Amniotic epithelial cell (primary cell): ENCODE measurements at regions not wholly inside any gene's neighbourhood (a gene's known extent, or its start where the extent isn't known, plus 50 kb on each side); places are given as distances from the start of the nearest gene placed in this dataset.
"Not testable (repeated sequence)": the region's sequence is repeated elsewhere in the genome, so short reads cannot be mapped to it uniquely, and the experiment has no call there.

Experiments used
- DNase-seq: peaks from one replicate; pipeline ENCODE4 v3.0.0-alpha.2; 2010; ENCODE audit warnings: low read depth

DNA sequence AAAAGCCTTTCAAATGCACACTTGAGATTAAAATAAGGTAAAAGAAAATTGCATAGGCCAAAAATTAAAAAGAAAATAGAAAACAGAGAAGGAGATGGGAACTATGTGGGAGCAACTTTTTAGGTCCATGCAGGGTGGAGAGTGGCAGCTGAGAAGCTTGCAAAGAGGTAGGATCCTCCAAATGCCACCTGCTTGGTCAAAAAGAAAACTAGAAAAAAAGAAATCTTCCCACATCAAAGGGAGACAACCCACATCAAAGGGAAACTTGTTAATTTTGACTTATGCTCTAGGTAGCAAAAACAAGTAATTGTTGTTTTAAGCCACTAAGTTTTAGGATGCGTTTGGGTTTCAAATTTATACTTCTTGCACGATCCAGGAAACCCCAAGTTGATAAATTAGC is 342.9 kb downstream of the IL20RB start:
- no peak for DNase-seq

DNA sequence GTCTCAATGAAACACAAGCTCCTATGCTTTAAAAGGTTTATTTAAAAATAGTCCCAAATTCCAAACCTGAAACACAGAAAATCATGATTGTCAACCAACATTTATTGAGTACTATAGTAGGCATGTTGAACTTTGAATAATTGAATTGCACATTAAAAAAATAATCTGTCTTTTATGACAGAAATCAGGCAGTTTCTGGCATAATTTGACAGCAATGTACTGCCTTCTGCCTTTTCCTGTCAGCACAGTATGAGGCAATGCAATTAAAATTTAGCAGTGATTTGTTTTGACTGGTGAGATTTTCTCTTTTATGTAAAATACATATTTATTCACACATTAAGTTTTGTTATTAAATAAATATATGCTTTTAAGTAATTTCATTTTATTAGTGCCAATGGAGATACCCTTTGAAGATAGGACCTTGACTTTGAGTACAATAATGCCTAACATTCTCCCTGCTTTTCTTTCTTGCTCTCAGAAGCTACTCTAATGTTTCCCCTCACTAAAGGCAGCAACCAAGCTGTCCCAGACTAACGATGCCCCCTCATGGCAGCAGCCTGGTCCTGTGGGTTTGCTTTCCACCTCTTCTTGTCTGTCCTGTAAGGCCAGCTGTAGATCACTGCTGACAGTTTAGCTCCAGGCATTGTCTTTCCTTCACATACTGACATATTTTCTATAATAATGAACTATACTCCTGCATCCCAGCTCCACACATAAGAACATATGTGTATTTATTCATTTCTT is 346.7 kb downstream of the IL20RB start:
- no peak for DNase-seq

DNA sequence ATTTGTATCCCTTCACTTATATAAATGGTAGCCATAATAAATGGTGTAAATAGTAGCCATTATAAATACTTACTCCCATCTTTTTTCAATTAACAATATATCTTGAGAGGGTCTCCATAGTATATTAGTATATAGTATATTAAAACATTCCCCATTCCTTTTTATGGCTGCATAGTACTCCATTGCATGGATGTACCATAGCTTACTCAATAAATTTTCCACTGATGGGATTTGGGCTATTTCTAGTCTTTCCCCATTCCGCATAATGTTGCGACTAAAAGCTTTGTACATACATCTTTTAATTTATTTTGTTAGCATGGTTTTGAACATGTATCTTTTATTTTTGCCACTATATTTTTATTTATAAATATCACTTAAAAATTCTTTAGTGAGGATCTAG is 366.3 kb downstream of the IL20RB start:
- no peak for DNase-seq

DNA sequence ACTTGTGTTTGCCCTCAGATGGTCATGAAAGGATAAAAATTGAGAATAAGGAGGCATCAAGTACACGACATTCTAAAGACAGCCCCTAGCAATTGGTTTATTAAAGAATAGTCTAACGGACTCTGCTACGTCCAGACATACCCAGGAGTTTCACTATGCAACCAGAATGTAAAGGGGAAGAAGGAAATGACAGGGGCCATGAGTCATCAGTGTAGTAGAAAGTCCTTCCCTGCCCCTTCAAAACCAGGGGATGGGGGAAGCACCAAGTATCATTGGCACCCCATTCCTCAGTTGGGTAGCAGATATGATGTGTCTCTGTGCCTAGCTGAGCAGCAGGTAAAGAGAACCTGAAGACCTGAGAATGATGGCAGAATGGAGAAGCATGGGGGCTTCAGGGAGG is 367.4 kb downstream of the IL20RB start:
- DNase-seq, result no peak

DNA sequence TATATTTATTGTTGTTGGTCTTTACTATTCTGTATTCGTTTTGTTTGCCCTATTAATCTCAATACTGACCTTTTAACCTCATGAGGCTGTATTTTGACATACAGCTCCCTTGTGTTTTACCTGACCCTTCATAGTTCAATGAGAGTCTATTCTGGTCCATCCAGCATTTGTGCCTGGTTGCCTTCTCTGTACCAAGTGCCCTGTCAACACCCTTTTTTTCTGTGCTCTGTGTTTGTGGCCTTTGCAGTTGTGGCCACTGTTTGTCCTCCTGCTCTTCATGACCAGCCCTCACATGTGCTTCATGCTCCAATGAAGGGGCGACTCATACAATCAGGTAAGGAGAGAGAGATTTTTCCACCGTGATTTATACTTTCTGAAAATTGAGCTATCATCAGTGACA is 368.2 kb downstream of the IL20RB start:
- no peak for DNase-seq

DNA sequence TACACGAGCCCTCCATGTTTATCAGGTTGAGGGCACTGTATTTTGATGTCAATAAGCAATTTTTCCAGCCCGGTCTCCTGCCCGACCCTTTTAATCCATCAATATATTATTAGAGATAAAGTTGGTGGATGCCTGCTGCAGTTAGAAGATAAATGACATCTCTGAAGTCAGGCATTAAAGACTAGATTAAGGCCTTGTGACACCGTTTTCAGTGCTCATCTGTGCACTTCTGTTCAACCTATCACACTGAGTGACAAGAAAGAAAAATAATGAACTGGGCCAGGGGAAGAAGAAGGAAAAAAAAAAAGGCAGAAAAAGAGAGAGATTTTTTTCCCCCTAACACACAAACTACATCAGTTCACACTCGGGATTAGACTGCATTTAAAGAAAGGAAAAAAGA is 371.8 kb downstream of the IL20RB start:
- DNase-seq, result no peak

DNA sequence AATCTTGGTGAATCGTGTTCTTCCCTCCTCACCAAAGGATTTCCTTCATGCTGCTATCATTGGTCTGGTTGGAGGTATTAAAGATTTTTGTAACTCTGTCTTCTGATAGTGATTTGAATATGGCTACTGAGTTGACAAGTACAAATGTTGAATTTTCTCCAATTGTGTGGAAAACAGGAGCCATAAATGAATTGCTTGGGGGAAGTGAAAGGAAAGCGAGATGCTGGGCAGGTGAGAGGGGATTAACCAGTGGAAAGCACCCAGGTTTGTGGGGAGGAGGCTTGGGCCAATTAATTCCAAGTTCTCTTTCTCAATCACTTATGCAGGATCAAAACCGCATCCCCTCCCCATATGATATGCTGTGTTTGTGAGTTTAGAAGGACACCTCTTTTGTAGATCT is 372.5 kb downstream of the IL20RB start:
- no peak for DNase-seq

DNA sequence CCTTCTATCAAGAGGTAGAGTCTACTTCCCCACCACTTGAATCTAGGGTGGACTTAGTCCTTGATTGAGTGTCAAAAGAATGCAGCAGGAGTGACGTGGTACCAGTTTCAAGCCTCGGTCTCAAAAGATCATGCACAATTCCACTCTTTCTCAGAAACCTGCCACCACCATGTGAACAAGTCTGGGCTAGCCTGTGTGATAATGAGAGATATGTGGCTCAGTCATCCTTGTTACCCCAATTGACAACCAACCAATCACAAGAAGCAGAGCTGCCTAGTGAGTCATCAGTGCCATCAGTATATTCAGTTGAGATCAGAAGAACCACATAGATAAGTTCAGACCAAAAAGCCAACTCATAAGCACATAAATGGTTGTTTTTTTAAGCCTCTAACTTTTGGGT is 374.5 kb downstream of the IL20RB start:
- DNase-seq, result no peak

DNA sequence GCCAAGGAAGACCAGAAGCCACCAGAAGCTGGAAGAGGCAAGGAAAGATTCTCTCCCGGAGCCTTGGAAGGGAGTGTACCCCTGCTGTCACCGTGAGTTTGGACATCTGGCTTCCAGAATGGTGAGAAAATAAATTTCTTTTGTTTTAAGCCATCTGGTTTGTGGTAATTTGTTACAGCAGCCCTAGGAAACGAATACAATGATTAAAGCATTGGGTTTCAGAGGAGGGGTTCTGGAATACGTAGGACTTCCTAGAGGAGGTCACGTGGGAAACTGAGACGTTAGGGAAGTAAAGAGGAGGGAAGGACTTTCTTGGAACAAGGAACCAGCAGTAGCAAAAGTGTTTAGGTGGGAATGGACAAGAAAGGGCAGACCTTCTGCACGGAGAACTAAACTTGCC is 377.7 kb downstream of the IL20RB start:
- DNase-seq, result no peak

DNA sequence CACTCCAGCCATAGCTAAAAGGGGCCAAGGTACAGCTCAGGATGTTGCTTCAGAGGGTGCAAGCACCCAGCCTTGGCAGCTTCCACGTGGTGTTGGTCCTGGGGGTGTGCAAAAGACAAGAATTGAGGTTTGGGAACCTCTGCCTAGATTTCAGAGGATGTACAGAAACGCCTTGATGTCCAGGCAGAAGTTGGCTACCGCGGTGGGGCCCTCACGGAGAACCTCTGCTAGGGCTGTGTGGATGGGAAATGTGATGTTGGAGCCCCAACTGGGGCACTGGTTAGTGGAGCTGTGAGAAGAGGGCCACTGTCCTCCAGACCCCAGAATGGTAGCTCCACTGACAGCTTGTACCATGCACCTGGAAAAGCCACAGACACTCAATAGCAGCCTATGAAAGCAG is 380.6 kb downstream of the IL20RB start:
- not testable (repeated sequence) for DNase-seq

DNA sequence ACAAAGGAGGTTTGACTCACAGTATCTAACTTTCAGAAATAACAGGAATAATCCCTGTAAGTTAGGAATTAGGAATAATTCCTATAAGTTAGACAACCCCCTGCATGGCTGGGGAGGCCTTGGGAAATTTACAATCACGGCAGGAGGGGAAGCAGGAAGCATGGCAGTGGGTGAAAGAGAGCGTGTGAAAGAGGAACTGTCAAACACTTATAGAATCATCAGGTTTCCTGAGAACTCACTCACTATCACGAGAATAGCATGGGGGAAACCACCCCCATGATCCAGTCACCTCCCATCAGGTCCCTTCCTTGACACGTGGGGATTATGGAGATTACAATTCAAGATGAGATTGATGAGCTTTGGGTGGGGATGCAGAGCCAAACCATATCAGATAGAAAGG is 385.5 kb downstream of the IL20RB start:
- DNase-seq, result no peak

DNA sequence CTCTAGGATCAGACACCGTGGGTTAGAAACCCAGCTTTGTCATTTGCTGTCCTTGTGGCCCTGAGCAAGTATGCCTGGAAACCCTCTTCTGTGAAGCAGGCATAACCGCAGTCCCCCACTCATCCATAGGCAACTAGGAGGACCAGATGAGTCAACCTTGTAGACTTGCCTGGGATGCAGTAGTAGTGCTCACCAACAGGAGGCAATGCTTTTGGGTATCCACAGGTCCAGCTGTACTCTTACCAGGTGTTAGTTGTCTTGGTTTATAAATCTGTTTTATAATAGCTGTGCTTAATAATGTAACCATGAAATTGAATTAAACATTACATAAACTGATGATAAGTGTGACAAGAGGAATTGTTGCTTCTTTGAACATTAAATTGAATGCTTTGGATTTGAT is 389.3 kb downstream of the IL20RB start:
- DNase-seq, result no peak

DNA sequence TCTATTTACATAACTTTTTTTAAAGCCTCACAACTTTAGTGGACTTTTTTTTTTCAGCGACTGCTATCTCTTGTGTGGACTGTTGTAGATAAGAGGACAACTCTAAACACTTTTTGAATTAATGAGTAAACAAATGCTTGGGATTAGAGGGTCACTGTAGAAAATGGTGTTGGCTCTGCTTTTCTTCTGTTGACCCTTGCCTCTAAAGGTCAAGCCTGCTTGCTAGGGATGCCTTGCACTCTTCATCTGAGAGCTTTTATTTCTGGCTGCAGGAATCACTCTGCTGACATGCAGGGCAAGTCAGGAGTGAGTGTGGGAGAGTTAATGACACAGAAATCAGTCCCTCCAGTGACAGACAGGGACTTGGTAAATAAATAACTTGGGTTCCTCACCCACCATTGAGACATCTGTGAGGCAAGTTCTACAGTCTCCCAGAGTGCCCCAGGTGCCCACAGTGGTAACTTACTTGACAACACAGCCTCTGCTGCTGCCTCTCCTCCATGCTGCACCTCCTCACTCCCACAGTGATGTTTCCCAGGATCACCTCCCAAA is 390.1 kb downstream of the IL20RB start:
- DNase-seq, result no peak

DNA sequence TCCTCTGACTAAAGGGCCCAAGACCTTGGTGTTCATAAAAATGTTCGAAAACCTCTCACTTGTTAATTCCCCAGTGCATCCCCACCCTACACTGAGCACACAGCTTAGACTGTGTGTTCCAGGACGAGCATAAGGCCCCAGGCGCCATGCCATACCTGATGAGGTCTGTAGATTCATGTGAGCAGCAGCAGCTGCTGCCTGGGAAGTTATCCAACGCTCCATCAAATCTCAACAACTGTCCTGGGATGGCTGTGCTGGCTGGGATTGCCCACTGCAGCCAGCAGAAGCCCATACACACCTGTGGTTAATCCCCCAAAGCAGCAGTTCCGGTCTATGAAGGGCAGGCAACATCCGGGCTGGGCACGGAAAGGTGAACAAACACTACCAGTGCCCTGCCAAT is 391.2 kb downstream of the IL20RB start:
- DNase-seq, result no peak

DNA sequence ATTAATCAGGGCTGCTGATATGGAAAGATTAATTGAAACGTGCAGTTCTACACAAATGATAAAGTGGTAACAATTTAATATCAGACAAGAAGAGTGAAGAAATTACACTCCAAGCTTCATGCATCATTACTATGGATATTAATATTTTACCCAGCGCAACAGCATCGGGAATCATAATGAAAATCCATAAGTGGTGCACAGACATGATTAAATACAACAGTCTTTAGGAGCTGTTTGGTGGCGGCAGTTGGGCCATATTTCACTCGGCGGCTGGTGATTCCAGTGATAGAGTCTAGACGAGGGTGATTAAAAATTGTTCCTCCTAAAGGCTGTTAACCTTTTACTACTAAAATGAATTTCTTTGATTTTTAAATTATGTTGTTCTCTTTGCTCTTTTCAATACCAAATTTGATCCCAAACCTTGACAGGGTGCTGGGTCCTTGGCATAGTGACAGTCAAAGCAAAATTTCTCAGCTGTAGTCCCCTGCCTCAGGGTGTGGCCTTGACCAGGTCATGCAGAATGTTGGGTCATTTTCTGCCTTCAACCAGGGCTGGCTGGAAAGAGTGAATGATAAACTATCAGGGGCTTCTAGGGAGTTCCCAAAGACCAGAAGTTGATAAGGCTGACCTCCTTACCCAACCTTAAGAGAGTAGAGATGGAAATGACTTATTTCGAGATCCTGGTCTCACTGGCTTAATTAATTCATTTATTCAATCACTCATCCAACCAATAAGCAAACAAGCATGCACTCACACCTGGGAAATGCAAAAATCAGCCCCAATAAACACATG is 392.0 kb downstream of the IL20RB start:
- DNase-seq, result no peak

DNA sequence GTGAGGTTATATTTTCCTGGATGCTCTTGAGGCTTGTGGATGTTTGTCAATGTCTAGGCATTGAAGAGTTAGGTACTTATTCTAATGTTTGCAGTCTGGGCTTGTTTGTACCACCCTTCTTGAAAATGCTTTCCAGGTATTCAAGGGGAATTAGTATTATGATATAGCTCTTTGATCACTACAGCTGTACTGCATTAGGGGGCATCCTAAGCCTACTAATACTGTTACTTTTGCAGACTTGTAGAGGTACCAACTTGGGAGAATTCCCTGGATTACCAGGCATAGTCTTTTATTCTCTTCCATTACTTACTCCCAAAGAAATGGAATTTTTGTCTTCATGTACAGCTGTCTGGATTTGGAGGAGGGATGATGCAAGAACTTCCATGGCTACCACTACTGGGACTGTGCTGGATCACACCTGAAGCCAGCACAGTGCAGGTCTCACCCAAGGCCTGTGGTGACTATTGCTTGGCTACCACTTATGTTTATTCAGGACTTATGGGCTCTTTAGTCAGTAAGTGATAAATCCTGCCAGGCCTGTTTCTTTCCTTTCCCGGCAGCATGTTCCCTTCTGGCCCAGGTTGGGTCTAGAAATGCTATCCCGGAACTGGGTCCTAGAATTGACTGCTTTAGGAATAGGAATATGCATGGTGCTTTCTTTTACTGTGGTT is 402.9 kb downstream of the IL20RB start:
- DNase-seq, result no peak

DNA sequence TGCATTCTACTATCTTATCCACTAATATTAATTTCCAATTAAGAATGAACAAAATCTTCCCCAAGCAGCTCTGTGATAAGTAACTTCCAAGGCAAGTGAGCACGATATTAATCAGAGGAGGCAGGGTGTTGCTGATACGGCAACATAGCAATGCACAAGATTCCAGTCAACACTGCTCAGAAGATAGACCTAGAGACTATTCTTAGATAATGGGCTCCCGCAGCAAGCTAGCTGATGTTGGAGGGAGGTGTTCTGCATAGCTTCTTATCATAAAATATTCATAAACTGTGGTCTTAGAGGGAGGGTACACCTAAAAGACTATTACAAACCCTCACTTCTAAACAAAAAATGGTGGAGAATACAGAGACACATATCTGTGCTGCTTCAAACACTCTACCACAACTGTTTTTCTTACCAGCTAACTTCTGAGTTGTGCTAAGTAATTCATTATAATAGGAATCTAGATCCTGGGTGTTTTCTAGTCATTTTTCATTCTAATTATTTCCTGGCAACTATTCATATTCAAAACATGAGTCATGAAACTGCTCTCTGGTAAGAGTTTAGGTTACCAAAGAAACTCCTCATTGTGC is 382.0 kb upstream of the SOX14 start:
- no peak for DNase-seq

DNA sequence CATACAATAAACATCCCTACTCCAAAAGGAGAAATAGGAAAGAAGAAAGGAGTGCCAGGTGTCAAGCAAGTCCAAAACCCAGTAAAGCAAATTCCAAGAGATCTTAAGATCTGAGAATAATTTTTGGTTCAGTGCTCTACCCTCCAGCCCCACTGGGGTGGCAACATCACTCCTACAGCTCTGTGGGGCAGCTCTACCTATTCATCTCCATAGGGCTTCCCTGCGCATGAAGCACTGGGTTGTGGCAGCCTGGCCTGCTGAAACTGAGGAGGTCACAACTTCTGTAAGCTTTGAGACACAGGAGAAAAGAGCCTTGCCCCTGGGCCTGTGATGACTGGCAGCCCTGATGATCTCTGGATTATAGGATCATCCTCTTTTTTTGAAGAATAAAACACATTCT is 378.2 kb upstream of the SOX14 start:
- DNase-seq, result no peak

DNA sequence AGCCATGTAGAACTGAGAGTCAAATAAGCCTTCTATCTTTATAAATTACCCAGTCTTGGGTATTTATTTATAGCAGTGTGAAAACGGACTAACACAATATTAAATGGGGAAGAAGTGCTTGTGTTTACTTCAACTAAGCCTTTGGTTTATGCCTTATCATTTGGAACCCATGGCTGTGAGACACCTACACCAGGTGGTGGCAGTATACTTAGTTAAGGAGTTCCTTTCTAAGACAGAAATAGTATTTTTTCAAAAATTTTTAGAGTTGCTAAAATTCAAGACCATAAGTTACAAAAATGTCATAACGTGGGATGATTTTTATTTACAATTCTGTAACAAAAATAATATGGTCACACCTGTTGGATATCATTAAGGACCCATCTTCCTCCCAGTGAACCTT is 354.5 kb upstream of the SOX14 start:
- no peak for DNase-seq

DNA sequence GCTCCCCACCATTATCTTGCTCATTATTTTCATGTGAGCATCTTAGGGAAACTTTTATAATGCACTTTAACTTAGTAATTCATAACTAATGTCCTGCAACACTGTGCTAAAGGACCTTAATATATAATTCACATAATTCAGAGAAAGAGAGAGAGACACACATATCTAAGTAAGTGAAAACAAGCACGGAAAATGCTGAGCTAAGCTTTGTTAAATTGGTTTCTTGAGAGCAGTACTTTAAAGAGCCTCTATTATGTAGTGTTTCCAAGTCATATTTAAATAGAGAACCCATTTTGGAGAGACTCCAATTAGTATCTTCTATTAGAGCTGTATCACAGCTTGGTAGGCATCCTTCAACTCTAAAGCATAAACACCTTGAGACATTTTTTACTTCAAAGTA is 354.1 kb upstream of the SOX14 start:
- DNase-seq, result no peak

DNA sequence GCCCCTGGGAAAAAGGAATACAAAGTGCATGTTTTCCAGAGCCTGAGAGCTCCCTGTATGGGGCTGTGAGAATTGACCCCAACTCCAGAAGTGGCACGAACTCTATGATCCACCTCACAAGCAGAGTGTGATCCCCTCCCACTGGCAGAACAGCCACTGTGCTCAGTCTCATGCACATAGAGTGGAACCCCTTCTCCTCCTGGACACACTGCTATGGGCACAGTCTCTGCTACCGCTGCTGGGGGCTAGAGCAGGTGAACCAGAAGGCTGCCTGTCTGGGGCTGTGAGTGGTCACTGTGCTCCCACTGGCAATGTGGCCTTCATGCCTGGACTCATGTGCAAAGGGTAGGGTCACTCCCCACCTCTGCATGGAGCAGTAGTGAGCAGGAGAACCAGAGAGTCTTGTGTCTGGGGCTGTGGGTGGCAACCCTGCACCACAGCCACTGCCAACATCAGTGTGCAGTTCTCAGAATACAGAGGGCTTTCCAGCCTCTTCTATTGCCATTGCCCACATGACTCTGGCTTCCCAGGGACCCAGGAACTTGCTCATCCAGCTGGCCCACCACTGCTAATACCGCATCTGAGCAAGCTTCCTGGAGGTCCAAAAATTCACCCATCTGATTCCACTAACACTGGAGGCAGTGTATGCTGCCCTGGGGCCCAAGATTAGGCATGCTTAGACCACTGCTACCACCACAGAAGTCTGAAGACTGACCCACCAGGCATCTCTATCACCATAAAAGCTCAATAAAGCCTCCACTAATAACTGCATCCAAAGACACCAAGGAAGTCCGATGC is 343.7 kb upstream of the SOX14 start:
- DNase-seq, result no peak

DNA sequence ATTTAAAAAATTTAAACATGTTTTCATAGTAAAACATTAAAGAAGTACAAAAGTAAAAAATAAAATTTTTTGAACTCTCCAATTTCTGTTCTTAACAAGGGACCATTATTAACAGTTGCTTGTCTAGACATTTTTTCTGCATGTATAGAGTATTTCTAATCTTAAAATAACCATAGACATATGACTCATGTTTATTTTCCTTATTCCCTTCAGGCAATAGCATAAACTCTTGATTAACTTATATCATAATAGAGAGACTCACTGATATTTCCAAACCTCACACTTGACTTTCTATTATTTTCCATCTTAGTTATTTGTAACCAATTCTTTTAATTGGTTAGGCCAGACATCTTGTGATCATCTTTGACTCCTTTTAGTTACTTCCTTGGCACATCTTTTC is 325.6 kb upstream of the SOX14 start:
- no peak for DNase-seq
